ENCODE measurements at regions not wholly inside any gene's neighbourhood (a gene's known extent, or its start where the extent isn't known, plus 50 kb on each side); places are given as distances from the start of the nearest gene placed in this dataset.

- TF ChIP-seq EZH2phosphoT487 (IDR thresholded peaks at IDR 0.05; ENCODE audit: insufficient read depth, low read depth) (no peak), EZH2 (IDR thresholded peaks at IDR 0.05; ENCODE audit: insufficient read depth, poor library complexity, severe bottlenecking) (no peak)
These were observed 137.0 kb downstream of the SLITRK6 start for GRCh38 chr13:85662186-85662585.
